NCI-H2171 (cell line): ENCODE measurements at regions not wholly inside any gene's neighbourhood (a gene's known extent, or its start where the extent isn't known, plus 50 kb on each side); places are given as distances from the start of the nearest gene placed in this dataset.
"Not testable (repeated sequence)": the region's sequence is repeated elsewhere in the genome, so short reads cannot be mapped to it uniquely, and the experiment has no call there.

ENCODE experiments used
- DNase-seq: peaks from one replicate; lab custom pipeline; 2025; lab: John Stamatoyannopoulos, UW

- no peak for DNase-seq
These were observed 119.2 kb upstream of the SLC39A10 start for GRCh38 chr2:195537811-195538210.

GRCh38 chr2:195536906-195537305 lies 120.1 kb upstream of the SLC39A10 start:
- no peak for DNase-seq

GRCh38 chr2:195535911-195536522 lies 121.0 kb upstream of the SLC39A10 start:
- DNase-seq: no peak

GRCh38 chr2:195534971-195535370 lies 122.1 kb upstream of the SLC39A10 start:
- DNase-seq: no peak

- DNase-seq: no peak
These were observed 123.0 kb upstream of the SLC39A10 start for GRCh38 chr2:195533771-195534642.

- DNase-seq: no peak
These were observed 124.3 kb upstream of the SLC39A10 start for GRCh38 chr2:195532628-195533271.

- DNase-seq: no peak
These were observed 124.8 kb upstream of the SLC39A10 start for GRCh38 chr2:195532255-195532627.

- no peak for DNase-seq
These were observed 125.3 kb upstream of the SLC39A10 start for GRCh38 chr2:195531754-195532153.

GRCh38 chr2:195523242-195523641 lies 133.8 kb upstream of the SLC39A10 start:
- not testable (repeated sequence) for DNase-seq

GRCh38 chr2:195521589-195521988 lies 135.4 kb upstream of the SLC39A10 start:
- DNase-seq: no peak

- DNase-seq: no peak
These were observed 136.3 kb upstream of the SLC39A10 start for GRCh38 chr2:195520671-195521155.

- DNase-seq: no peak
These were observed 141.5 kb upstream of the SLC39A10 start for GRCh38 chr2:195515551-195515950.

GRCh38 chr2:195514365-195514764 lies 142.7 kb upstream of the SLC39A10 start:
- no peak for DNase-seq

GRCh38 chr2:195513119-195513518 lies 143.9 kb upstream of the SLC39A10 start:
- DNase-seq: no peak

- no peak for DNase-seq
These were observed 147.5 kb upstream of the SLC39A10 start for GRCh38 chr2:195509551-195509950.

GRCh38 chr2:195508139-195508455 lies 148.9 kb upstream of the SLC39A10 start:
- DNase-seq: no peak

GRCh38 chr2:195507447-195508138 lies 149.4 kb upstream of the SLC39A10 start:
- DNase-seq: no peak

GRCh38 chr2:195505701-195506100 lies 151.3 kb upstream of the SLC39A10 start:
- no peak for DNase-seq

GRCh38 chr2:195503208-195503607 lies 153.8 kb upstream of the SLC39A10 start:
- DNase-seq: no peak

- DNase-seq: no peak
These were observed 155.3 kb upstream of the SLC39A10 start for GRCh38 chr2:195501746-195502145.

GRCh38 chr2:195500879-195501278 lies 156.1 kb upstream of the SLC39A10 start:
- DNase-seq: no peak

- DNase-seq: no peak
These were observed 158.1 kb upstream of the SLC39A10 start for GRCh38 chr2:195498839-195499490.
